ENCODE measurements at regions not wholly inside any gene's neighbourhood (a gene's known extent, or its start where the extent isn't known, plus 50 kb on each side); places are given as distances from the start of the nearest gene placed in this dataset.

GRCh38 chr2:151060287-151060686 is 201.4 kb downstream of the RBM43 start:
- Histone ChIP-seq H3K4me3 (ENCODE audit: insufficient read depth, low read depth, low read length, poor library complexity, severe bottlenecking) (no peak overlapping the region), H3K27ac (ENCODE audit: insufficient read depth, low read length, poor library complexity, severe bottlenecking) (no peak overlapping the region), H3K27me3 (replicated peaks; ENCODE audit: control insufficient read depth, insufficient read depth, low read length, poor library complexity, severe bottlenecking) (no peaks in the 10 kb centered on the region), H3K36me3 (ENCODE audit: control insufficient read depth, insufficient read depth, low read length) (no peaks in the 10 kb centered on the region), H3K9me3 (ENCODE audit: control insufficient read depth, low read length) (no peaks in the 10 kb centered on the region), H3K4me1 (ENCODE audit: control insufficient read depth, insufficient read depth, low read length, poor library complexity, severe bottlenecking) (no peaks in the 10 kb centered on the region)
- DNase-seq, result no peak

GRCh38 chr2:151056870-151057269 is 204.8 kb downstream of the RBM43 start:
- Histone ChIP-seq H3K27ac (ENCODE audit: insufficient read depth, low read length, poor library complexity, severe bottlenecking) (no peak overlapping the region), H3K4me3 (ENCODE audit: insufficient read depth, low read depth, low read length, poor library complexity, severe bottlenecking) (no peak overlapping the region), H3K36me3 (ENCODE audit: control insufficient read depth, insufficient read depth, low read length) (no peaks in the 10 kb centered on the region), H3K9me3 (ENCODE audit: control insufficient read depth, low read length) (no peaks in the 10 kb centered on the region), H3K4me1 (ENCODE audit: control insufficient read depth, insufficient read depth, low read length, poor library complexity, severe bottlenecking) (no peaks in the 10 kb centered on the region), H3K27me3 (replicated peaks; ENCODE audit: control insufficient read depth, insufficient read depth, low read length, poor library complexity, severe bottlenecking) (no peaks in the 10 kb centered on the region)
- no peak for DNase-seq

- H3K4me1 ChIP-seq (ENCODE audit: control insufficient read depth, insufficient read depth, low read length, poor library complexity, severe bottlenecking), result no peaks in the 10 kb centered on the region
- H3K9me3 ChIP-seq (ENCODE audit: control insufficient read depth, low read length), result no peaks in the 10 kb centered on the region
- no peaks in the 10 kb centered on the region for H3K27me3 ChIP-seq (replicated peaks; ENCODE audit: control insufficient read depth, insufficient read depth, low read length, poor library complexity, severe bottlenecking)
- no peak overlapping the region for H3K4me3 ChIP-seq (ENCODE audit: insufficient read depth, low read depth, low read length, poor library complexity, severe bottlenecking)
- H3K36me3 ChIP-seq (ENCODE audit: control insufficient read depth, insufficient read depth, low read length), result no peaks in the 10 kb centered on the region
- DNase-seq, result no peak
- no peak overlapping the region for H3K27ac ChIP-seq (ENCODE audit: insufficient read depth, low read length, poor library complexity, severe bottlenecking)
Observed at GRCh38 chr2:151053661-151053990, 208.0 kb downstream of the RBM43 start.

- no peaks in the 10 kb centered on the region for H3K9me3 ChIP-seq (ENCODE audit: control insufficient read depth, low read length)
- no peak for DNase-seq
- no peaks in the 10 kb centered on the region for H3K27me3 ChIP-seq (replicated peaks; ENCODE audit: control insufficient read depth, insufficient read depth, low read length, poor library complexity, severe bottlenecking)
- H3K4me3 ChIP-seq (ENCODE audit: insufficient read depth, low read depth, low read length, poor library complexity, severe bottlenecking), result no peak overlapping the region
- H3K4me1 ChIP-seq (ENCODE audit: control insufficient read depth, insufficient read depth, low read length, poor library complexity, severe bottlenecking), result no peaks in the 10 kb centered on the region
- no peak overlapping the region for H3K27ac ChIP-seq (ENCODE audit: insufficient read depth, low read length, poor library complexity, severe bottlenecking)
- no peaks in the 10 kb centered on the region for H3K36me3 ChIP-seq (ENCODE audit: control insufficient read depth, insufficient read depth, low read length)
Observed at GRCh38 chr2:151052850-151053660, 208.6 kb downstream of the RBM43 start.

DNA sequence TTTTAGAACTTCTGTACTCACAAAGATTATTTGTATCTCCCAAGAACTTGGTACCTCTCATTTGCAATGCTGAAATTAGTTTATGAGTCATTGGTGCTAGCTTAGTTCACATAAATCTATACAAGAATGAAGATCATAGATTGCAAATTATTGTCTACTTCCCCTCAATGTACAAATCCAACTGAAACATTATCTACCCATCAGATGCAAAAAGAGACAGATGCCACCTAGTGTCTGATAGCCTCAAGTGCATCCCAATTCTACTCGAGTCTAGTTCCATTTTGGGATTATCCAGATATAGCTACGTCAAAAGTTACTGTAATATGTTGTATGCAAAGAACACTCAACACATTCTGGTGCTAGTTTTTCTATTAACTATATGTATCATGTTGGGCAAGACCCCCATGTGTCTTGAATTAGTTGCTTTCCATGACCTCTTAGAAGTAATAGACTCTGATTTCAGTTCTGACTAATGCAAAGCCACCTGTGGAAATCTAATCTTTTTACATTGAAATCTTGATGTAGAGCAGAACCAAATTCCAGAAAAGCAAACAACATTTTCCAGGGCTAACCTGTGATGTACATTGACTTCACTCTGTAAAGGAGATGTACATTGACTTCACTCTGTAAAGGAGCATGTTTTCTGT is 210.0 kb downstream of the RBM43 start:
- H3K36me3 ChIP-seq (ENCODE audit: control insufficient read depth, insufficient read depth, low read length), result no peaks in the 10 kb centered on the region
- no peaks in the 10 kb centered on the region for H3K4me1 ChIP-seq (ENCODE audit: control insufficient read depth, insufficient read depth, low read length, poor library complexity, severe bottlenecking)
- peak in 1 of 3 donors; percentile 8 for DNase-seq
- H3K9me3 ChIP-seq (ENCODE audit: control insufficient read depth, low read length), result no peaks in the 10 kb centered on the region
- no peaks in the 10 kb centered on the region for H3K27me3 ChIP-seq (replicated peaks; ENCODE audit: control insufficient read depth, insufficient read depth, low read length, poor library complexity, severe bottlenecking)
- no peak overlapping the region for H3K27ac ChIP-seq (ENCODE audit: insufficient read depth, low read length, poor library complexity, severe bottlenecking)
- H3K4me3 ChIP-seq (ENCODE audit: insufficient read depth, low read depth, low read length, poor library complexity, severe bottlenecking), result no peak overlapping the region

DNA sequence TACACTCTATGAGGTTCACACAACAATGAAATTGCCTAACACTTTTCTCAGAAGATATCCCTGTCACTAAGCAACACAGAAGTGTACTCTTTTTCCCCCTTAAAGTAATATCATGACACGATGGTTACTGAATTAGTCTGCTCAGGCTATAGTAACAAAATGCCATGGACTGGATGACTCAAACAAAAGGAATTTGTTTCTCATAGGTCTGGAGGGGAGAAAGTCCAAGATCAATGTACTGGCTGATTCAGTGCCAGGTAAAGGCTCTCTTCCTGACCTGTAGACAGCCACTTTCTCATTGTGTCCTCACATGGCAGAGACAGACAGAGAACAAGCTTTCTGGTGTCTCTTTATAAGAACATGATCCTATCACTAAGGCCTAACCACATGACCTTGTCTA is 211.9 kb downstream of the RBM43 start:
- H3K27ac ChIP-seq (ENCODE audit: insufficient read depth, low read length, poor library complexity, severe bottlenecking), result no peak overlapping the region
- H3K27me3 ChIP-seq (replicated peaks; ENCODE audit: control insufficient read depth, insufficient read depth, low read length, poor library complexity, severe bottlenecking), result no peaks in the 10 kb centered on the region
- no peaks in the 10 kb centered on the region for H3K36me3 ChIP-seq (ENCODE audit: control insufficient read depth, insufficient read depth, low read length)
- H3K9me3 ChIP-seq (ENCODE audit: control insufficient read depth, low read length), result no peaks in the 10 kb centered on the region
- no peak for DNase-seq
- no peaks in the 10 kb centered on the region for H3K4me1 ChIP-seq (ENCODE audit: control insufficient read depth, insufficient read depth, low read length, poor library complexity, severe bottlenecking)
- no peak overlapping the region for H3K4me3 ChIP-seq (ENCODE audit: insufficient read depth, low read depth, low read length, poor library complexity, severe bottlenecking)

- Histone ChIP-seq H3K27me3 (replicated peaks; ENCODE audit: control insufficient read depth, insufficient read depth, low read length, poor library complexity, severe bottlenecking) (no peaks in the 10 kb centered on the region), H3K9me3 (ENCODE audit: control insufficient read depth, low read length) (no peaks in the 10 kb centered on the region), H3K4me3 (ENCODE audit: insufficient read depth, low read depth, low read length, poor library complexity, severe bottlenecking) (no peak overlapping the region), H3K27ac (ENCODE audit: insufficient read depth, low read length, poor library complexity, severe bottlenecking) (no peak overlapping the region), H3K4me1 (ENCODE audit: control insufficient read depth, insufficient read depth, low read length, poor library complexity, severe bottlenecking) (no peaks in the 10 kb centered on the region), H3K36me3 (ENCODE audit: control insufficient read depth, insufficient read depth, low read length) (no peaks in the 10 kb centered on the region)
- no peak for DNase-seq
Observed at GRCh38 chr2:151048331-151049054, 213.2 kb downstream of the RBM43 start.

GRCh38 chr2:151043484-151043883 is 218.2 kb downstream of the RBM43 start:
- Histone ChIP-seq H3K27me3 (replicated peaks; ENCODE audit: control insufficient read depth, insufficient read depth, low read length, poor library complexity, severe bottlenecking) (no peaks in the 10 kb centered on the region), H3K36me3 (ENCODE audit: control insufficient read depth, insufficient read depth, low read length) (no peaks in the 10 kb centered on the region), H3K27ac (ENCODE audit: insufficient read depth, low read length, poor library complexity, severe bottlenecking) (no peak overlapping the region), H3K9me3 (ENCODE audit: control insufficient read depth, low read length) (no peaks in the 10 kb centered on the region), H3K4me1 (ENCODE audit: control insufficient read depth, insufficient read depth, low read length, poor library complexity, severe bottlenecking) (no peaks in the 10 kb centered on the region), H3K4me3 (ENCODE audit: insufficient read depth, low read depth, low read length, poor library complexity, severe bottlenecking) (no peak overlapping the region)
- DNase-seq, result no peak

DNA sequence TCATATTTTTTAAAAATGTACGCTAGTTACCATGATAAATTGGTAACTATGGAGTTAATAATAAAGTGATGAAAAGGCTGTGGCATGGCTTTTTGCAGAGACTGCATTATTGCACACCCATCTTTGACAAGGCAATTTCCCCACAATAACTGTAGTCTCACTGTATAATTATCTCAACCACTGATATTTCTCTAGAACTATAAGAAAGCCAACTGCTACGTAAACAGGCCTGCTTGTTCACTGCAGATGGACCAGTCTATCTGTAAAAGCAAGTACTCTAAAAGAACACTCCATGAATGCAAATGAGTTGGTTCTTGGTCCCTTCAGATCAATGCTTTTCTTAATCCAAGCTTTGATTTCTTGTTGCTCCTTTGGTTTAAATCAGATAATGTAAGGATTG is 218.7 kb downstream of the RBM43 start:
- H3K9me3 ChIP-seq (ENCODE audit: control insufficient read depth, low read length), result no peaks in the 10 kb centered on the region
- no peaks in the 10 kb centered on the region for H3K36me3 ChIP-seq (ENCODE audit: control insufficient read depth, insufficient read depth, low read length)
- no peak for DNase-seq
- H3K4me1 ChIP-seq (ENCODE audit: control insufficient read depth, insufficient read depth, low read length, poor library complexity, severe bottlenecking), result no peaks in the 10 kb centered on the region
- no peak overlapping the region for H3K27ac ChIP-seq (ENCODE audit: insufficient read depth, low read length, poor library complexity, severe bottlenecking)
- no peaks in the 10 kb centered on the region for H3K27me3 ChIP-seq (replicated peaks; ENCODE audit: control insufficient read depth, insufficient read depth, low read length, poor library complexity, severe bottlenecking)
- H3K4me3 ChIP-seq (ENCODE audit: insufficient read depth, low read depth, low read length, poor library complexity, severe bottlenecking), result no peak overlapping the region

- Histone ChIP-seq H3K36me3 (ENCODE audit: control insufficient read depth, insufficient read depth, low read length) (no peaks in the 10 kb centered on the region), H3K9me3 (ENCODE audit: control insufficient read depth, low read length) (no peaks in the 10 kb centered on the region), H3K4me3 (ENCODE audit: insufficient read depth, low read depth, low read length, poor library complexity, severe bottlenecking) (no peak overlapping the region), H3K27ac (ENCODE audit: insufficient read depth, low read length, poor library complexity, severe bottlenecking) (no peak overlapping the region), H3K27me3 (replicated peaks; ENCODE audit: control insufficient read depth, insufficient read depth, low read length, poor library complexity, severe bottlenecking) (no peaks in the 10 kb centered on the region), H3K4me1 (ENCODE audit: control insufficient read depth, insufficient read depth, low read length, poor library complexity, severe bottlenecking) (no peaks in the 10 kb centered on the region)
- DNase-seq, result no peak
Observed at GRCh38 chr2:151040039-151040438, 221.6 kb downstream of the RBM43 start.

Measured in effector memory CD4-positive, alpha-beta T cell (primary cell).